ENCODE measurements at regions not wholly inside any gene's neighbourhood (a gene's known extent, or its start where the extent isn't known, plus 50 kb on each side); places are given as distances from the start of the nearest gene placed in this dataset.
A peak's percentile ranks its signal among the peaks of the same experiment; 100 is the strongest.
"Not testable (repeated sequence)": the region's sequence is repeated elsewhere in the genome, so short reads cannot be mapped to it uniquely, and the experiment has no call there.

- DNase-seq; ATAC-seq; intact Hi-C loops (cut with micrococcal nuclease): not testable (repeated sequence)
Observed at GRCh38 chr16:33583702-33584101, 124.3 kb downstream of the TP53TG3F start.

- peak; percentile 97 for ATAC-seq
- DNase-seq; intact Hi-C loops (cut with micrococcal nuclease): not testable (repeated sequence)
Observed at GRCh38 chr16:33588589-33588988, 129.2 kb downstream of the TP53TG3F start.

GRCh38 chr16:33593344-33593743, 133.9 kb downstream of the TP53TG3F start:
- ATAC-seq; intact Hi-C loops (cut with micrococcal nuclease): not testable (repeated sequence)

GRCh38 chr16:33595074-33595473, 135.7 kb downstream of the TP53TG3F start:
- ATAC-seq, DNase-seq: not testable (repeated sequence)

More at GRCh38 chr16:33593344-33593743, 133.9 kb downstream of the TP53TG3F start:
- DNase-seq: not testable (repeated sequence)

GRCh38 chr16:33601029-33601428, 141.6 kb downstream of the TP53TG3F start:
- ATAC-seq; intact Hi-C loops (cut with micrococcal nuclease): not testable (repeated sequence)

More at GRCh38 chr16:33595074-33595473, 135.7 kb downstream of the TP53TG3F start:
- intact Hi-C loops (cut with micrococcal nuclease): not testable (repeated sequence)

GRCh38 chr16:33623535-33624077, 164.2 kb downstream of the TP53TG3F start:
- ATAC-seq: peak; percentile 52
- DNase-seq; intact Hi-C loops (cut with micrococcal nuclease): not testable (repeated sequence)

More at GRCh38 chr16:33601029-33601428, 141.6 kb downstream of the TP53TG3F start:
- DNase-seq: not testable (repeated sequence)

GRCh38 chr16:33628895-33629294, 169.5 kb downstream of the TP53TG3F start:
- intact Hi-C loops (cut with micrococcal nuclease); DNase-seq: not testable (repeated sequence)

GRCh38 chr16:33631713-33632112, 172.3 kb downstream of the TP53TG3F start:
- ATAC-seq; intact Hi-C loops (cut with micrococcal nuclease); DNase-seq: not testable (repeated sequence)

More at GRCh38 chr16:33628895-33629294, 169.5 kb downstream of the TP53TG3F start:
- not testable (repeated sequence) for ATAC-seq

- ATAC-seq: not testable (repeated sequence)
Observed at GRCh38 chr16:33634057-33634456, 174.6 kb downstream of the TP53TG3F start.

GRCh38 chr16:33636760-33637159, 177.3 kb downstream of the TP53TG3F start:
- DNase-seq; ATAC-seq; intact Hi-C loops (cut with micrococcal nuclease): not testable (repeated sequence)

More at GRCh38 chr16:33634057-33634456, 174.6 kb downstream of the TP53TG3F start:
- intact Hi-C loops (cut with micrococcal nuclease); DNase-seq: not testable (repeated sequence)

- intact Hi-C loops (cut with micrococcal nuclease); ATAC-seq; DNase-seq: not testable (repeated sequence)
Observed at GRCh38 chr16:33643270-33643669, 183.9 kb downstream of the TP53TG3F start.

- DNase-seq; ATAC-seq; intact Hi-C loops (cut with micrococcal nuclease): not testable (repeated sequence)
Observed at GRCh38 chr16:33643698-33644381, 184.4 kb downstream of the TP53TG3F start.

- not testable (repeated sequence) for DNase-seq
Observed at GRCh38 chr16:33646386-33646785, 187.0 kb downstream of the TP53TG3F start.

GRCh38 chr16:33655756-33656155, 196.3 kb downstream of the TP53TG3F start:
- DNase-seq; ATAC-seq; intact Hi-C loops (cut with micrococcal nuclease): not testable (repeated sequence)

More at GRCh38 chr16:33646386-33646785, 187.0 kb downstream of the TP53TG3F start:
- intact Hi-C loops (cut with micrococcal nuclease): not testable (repeated sequence)
- peak; percentile 79 for ATAC-seq

GRCh38 chr16:33656394-33656793, 197.0 kb downstream of the TP53TG3F start:
- ATAC-seq: peak; percentile 80
- intact Hi-C loops (cut with micrococcal nuclease); DNase-seq: not testable (repeated sequence)

- ATAC-seq; intact Hi-C loops (cut with micrococcal nuclease); DNase-seq: not testable (repeated sequence)
Observed at GRCh38 chr16:33657717-33658116, 198.3 kb downstream of the TP53TG3F start.

- ATAC-seq; intact Hi-C loops (cut with micrococcal nuclease); DNase-seq: not testable (repeated sequence)
Observed at GRCh38 chr16:33680791-33681190, 221.4 kb downstream of the TP53TG3F start.

- DNase-seq; ATAC-seq; intact Hi-C loops (cut with micrococcal nuclease): not testable (repeated sequence)
Observed at GRCh38 chr16:33700320-33700719, 240.9 kb downstream of the TP53TG3F start.

GRCh38 chr16:33706845-33707590, 247.6 kb downstream of the TP53TG3F start:
- DNase-seq; intact Hi-C loops (cut with micrococcal nuclease): not testable (repeated sequence)
- ATAC-seq: peak; percentile 59
